ENCODE measurements at regions not wholly inside any gene's neighbourhood (a gene's known extent, or its start where the extent isn't known, plus 50 kb on each side); places are given as distances from the start of the nearest gene placed in this dataset.

DNA sequence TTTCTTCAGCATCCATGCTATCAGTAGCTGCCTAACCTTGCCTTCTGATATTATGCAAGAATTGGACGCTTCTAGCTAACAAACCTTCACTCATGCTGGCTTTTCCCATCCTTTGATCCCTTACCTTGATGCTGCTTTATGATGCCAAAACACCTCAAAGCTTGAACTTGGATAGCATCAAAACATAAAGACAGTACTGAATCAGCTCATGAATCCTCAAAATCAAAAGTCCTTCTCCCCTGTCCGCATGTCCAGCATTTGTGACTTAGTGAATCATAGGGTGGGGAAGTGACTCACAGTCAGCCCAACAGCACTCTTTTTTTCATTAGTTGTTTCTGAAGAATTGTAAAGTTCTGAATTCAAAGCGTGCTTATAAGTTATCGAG is 89.5 kb upstream of the PIK3CG start:
- no peak for DNase-seq (ENCODE audit: low read depth in 1 of 2, low spot score in 1 of 2)

DNA sequence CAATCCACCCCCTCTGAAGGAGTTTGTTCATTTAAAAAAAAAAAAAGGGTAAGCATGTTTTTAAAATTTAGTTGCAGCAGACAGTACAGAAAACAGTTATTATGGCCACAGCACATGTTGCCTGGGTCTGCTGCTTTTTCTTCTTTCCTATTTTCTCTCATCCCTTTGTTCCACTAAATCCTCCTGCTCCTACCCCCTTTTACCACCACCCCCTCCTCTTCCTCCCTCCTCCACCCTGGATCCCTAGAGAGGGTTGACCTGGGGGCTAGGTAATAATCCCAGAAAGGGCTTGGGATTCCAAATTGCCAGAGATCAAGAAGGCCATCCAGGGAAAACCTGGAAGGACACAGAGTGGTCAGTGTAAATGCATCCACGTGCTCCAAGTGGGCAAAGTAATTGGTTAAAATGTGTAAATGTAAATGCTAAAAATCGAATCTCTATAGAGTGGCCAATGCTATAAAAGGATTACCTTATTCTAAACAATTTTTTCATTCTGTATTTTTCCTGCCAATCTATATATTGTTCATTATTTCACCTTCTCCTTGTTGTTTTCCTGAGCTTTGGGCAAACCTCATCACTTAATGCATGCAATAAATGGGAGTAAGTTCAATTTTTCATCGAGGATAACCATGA is 89.0 kb upstream of the PIK3CG start:
- DNase-seq (ENCODE audit: low read depth in 1 of 2, low spot score in 1 of 2): no peak

DNA sequence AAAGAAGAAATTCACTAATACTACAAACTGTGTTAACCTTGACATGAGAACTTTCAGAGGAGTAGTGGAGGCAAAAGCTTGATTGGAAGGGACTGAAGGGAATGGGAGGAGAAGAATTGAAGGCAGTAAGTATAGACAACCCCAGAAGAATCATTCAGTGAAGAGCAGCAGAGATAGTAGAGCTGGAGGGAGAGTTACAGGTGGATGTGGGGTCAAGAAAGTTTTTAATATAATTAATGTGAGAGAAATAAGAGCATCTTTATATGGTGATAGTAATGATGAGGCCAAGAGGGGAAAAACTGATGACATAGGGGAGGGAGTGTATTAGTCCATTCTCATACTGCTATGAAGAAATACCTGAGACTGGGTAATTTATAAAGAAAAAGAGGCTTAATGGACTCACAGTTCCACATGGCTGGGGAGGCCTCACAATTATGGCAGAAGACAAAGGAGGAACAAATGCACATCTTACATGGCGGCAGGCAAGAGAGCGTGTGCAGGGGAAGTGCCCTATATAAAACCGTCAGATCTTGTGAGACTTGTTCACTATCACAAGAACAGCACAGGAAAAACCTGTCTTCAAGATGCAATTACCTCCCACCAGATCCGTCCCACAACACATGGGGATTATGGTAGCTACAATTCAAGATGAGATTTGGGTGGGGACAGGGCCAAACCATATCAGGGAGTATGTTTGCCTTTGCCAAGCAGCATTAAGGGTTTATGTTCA is 88.3 kb upstream of the PIK3CG start:
- DNase-seq (ENCODE audit: low read depth in 1 of 2, low spot score in 1 of 2): no peak

DNA sequence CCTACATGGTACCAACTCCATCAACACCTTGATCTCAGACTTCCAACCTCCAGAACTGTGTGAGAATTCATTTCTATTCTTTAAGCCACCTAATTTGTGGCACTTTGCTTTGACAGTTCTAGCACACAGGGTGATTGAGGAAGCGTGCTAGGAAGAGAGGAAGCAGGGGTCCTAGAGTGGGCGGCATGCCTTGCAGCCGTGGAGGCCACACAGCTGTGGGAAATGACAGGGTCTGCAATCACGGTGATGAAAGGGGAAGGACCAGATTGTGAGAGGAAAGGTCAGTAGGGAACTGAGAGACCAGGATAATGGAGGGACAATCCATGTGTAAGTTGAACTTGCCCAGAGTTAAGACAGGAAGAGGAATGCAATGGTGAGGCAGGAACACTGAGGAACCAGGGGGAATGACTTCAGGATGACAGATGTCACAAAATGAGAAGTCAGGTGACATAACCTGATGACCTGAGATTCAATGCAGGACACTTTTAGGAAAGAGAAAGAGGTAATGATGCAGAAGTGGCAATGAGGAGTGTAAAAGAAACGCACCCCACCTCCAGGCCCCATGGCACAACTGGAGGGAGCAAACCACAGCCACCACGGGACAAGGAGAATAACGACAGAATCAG is 87.3 kb upstream of the PIK3CG start:
- DNase-seq (ENCODE audit: low read depth in 1 of 2, low spot score in 1 of 2): no peak

DNA sequence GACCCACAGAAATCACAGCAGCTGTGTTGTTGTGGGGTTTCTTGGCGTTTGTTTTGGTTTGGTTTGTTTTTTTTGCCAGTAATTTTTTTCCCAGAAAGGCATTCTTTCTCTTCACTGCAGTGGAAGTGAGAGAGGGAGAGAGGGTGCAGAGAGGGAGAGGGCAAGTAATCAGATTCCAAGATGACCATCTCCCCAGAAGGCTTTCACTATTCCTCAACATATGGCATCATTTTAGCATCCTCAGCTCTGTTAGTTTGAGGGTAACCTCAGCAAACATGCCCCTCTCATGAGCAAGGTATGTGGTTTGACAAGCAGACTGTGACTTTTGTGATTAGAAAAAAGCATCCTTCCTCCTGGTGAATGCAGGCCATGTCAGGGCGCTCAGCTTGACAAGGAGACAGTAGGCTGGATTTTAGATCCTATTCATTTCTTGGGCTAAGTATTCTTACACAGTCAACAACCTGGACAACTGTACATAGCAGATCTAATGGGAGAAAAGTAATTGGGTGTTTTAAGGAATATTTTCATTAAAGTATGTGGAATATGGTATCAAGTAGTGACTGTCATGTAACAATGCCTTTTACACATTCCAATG is 86.3 kb upstream of the PIK3CG start:
- DNase-seq (ENCODE audit: low read depth in 1 of 2, low spot score in 1 of 2): no peak

DNA sequence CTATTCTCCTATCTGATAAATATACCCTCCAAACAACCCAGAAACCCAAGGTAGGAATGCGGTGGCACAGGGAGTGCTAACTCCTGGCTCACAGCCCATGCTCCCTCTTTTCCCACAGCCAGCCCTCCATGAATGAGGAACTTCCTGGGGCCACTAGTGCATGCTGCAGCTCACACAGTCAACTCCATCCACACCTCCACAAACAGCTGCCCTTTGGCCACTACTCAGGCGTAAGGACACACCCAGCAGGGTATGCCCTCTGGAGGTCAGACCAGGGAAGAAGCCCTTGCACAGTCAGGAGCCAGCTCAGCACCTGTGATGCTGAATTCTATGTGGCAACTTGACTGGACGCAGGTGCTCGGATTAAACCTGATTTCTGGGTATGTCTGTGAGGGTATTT is 85.2 kb upstream of the PIK3CG start:
- DNase-seq (ENCODE audit: low read depth in 1 of 2, low spot score in 1 of 2): no peak

DNA sequence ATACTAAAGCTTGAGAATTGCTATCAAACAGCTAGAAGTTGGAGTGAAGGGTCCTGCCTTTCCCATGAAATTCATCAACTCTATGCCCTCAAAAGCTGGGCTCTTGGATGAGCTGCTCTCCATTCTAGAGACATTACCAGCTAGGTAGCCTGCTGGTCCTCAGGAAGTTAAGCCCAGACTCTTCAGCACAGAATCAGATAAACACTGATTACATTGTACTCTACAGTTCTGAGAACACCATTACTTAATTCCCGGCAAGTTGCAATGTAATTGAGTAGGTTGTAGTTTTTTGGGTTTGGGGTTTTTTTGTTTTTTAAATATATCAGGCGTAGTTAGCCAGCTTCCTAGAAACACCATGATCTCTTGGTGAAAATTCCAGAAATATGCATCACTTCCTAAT is 84.1 kb upstream of the PIK3CG start:
- no peak for DNase-seq (ENCODE audit: low read depth in 1 of 2, low spot score in 1 of 2)

DNA sequence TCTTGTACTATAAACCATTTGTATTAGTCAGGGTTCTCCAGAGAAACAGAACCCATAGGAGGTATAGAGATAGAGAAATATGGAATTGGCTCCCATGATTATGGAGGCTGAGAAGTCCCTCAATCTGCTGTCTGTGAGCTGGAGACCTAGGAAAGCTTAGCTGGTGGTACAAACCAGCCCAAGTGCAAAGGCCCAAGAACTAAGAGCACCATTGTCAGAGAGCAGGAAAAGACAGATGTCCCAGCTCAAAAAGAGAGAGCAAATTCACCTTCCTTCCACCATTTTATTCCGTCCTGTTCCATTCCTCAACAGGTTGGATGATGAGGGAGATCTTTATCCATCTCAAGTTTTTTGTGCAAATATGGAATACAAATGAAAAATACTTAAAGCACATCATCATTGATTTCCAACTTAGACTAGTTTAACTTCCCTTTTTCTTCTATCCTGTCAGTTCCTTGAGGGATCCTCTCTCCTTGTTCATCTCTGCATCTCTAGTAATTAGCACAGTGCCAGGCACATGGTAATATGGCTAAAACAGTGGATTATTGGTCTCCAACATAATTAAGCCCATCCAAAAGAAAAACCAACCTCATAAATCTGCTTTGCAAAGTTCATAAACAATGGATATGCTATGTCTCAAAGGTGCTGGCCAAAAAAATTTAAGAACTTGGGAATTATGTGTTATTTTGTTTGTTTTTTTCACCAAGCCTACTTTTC is 83.1 kb upstream of the PIK3CG start:
- DNase-seq (ENCODE audit: low read depth in 1 of 2, low spot score in 1 of 2): no peak

DNA sequence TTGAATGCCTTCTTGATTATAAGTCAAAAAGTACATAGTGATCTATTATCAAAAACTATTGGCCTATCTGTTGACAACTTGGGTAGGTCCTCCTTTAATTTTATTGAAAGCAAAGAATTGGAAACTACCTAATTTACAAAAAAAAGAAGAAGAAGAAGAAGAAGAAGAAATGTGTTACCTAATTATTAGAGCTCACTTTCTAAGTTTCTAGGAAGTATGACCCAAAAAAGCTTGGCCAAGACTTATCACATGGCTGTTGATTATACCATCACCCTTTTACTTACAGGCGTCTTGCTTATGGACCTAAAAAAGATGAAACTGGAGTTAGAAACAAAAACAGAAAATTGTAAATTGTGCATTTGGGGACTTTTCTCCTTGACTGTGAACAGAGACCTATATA is 81.8 kb upstream of the PIK3CG start:
- no peak for DNase-seq (ENCODE audit: low read depth in 1 of 2, low spot score in 1 of 2)

DNA sequence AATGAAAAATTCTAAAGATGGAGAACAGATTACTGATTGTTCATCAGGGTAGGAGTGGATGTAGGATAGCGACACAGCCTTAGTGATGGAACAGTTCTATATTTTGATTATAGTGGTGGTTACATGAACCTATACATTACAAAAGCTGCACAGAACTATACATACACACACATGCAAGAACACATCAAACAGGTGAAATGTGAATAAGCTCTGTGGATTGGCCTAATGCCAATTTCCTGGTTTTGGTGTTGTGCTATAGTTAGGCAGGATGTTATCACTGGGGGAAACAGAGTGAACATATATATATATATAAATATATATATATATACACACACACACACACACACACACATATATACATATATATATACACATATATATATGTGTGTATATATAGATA is 76.4 kb upstream of the PIK3CG start:
- no peak for DNase-seq (ENCODE audit: low read depth in 1 of 2, low spot score in 1 of 2)

DNA sequence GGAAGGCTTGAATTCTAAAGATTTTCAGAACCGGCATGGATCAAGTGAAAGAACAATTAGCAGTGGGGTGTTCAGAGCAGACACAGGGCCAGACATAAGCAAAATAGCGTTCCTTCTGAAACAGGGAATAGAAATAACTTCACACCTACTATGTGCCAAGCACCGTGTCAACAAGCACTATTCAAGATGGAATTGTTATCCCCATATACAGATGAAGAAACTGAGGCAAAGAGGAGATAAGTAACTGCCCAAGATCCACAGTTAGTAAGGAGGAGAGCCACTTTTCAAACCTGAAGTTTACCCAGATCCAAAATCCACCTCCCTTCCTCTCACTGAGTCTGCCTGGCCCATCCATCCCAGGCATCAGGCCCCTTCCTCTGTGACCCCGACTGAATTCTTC is 73.6 kb upstream of the PIK3CG start:
- DNase-seq (ENCODE audit: low read depth in 1 of 2, low spot score in 1 of 2): no peak

DNA sequence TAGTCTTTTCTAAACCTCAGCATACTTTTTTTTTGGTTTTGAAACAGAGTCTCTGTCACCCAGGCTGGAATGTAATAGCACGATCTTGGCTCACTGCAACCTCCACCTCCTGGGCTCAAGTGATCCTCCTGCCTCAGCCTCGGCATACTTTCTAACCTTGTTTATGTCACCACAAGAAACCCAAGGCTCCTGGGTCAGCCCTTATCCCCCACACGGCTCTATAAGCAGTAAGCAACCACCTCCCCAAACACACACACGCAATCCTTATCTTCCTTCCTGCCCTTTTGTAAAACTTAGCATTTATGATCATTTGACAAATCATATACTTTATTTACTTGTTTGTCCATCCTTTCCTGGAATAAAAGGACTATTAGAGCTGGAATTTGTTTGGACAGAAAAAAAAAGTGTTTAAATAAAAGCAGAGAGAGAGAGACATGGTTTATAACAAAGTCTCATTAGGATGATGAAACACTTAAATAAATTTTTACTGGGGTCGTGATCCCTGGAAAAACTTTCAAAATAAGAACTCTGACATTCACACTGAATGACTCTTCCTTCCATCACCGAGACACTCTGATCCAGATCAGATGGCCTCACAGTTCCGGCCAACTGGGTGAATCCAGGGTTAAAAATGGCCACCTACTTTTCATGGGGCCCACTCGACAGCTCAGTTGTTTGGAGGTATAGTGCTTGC is 72.7 kb upstream of the PIK3CG start:
- DNase-seq (ENCODE audit: low read depth in 1 of 2, low spot score in 1 of 2): no peak

DNA sequence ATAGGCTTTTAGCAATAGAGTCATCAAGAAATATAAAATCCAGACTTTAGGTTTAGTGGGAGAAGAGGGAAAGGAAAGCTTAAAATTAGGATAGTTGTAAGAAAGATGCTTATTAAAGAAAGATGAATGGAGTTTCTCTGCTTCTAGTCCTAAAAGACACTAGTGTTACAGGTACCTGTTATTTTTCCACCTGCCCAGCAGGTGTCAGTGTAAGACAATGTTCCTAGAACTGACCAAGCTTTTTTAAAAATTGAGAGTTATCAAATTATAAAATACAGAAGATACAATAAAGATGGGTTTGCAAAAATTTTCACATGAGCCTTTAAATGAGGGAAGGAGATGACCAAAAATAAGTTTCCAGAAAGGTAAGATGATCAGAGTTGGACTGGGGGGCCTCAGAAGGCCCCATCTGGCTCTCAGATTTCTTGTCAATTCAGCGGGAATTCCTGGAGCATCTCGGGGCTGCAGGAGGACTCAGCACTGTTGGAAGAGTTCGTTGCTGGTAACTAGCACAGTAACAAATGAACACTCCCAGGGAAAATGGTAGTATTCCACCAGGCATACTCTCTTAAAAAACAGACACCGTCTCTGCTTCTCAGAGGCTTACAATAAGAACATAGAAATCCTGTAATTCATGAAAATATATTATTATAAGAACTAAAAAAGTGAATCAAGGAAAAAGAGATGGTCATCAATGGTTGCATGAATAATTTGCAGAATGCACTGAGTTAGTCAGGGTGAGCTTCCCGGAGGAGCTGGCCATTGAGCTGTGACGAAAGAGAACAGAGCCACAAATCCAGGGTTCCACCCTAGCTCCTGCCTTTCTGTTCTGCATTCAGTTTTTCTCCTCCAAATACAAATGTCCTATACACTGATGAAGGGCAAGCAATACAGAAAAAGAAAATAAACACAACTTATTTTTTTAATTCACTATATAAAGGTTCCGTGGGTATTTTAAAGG is 71.8 kb upstream of the PIK3CG start:
- DNase-seq (ENCODE audit: low read depth in 1 of 2, low spot score in 1 of 2): no peak

DNA sequence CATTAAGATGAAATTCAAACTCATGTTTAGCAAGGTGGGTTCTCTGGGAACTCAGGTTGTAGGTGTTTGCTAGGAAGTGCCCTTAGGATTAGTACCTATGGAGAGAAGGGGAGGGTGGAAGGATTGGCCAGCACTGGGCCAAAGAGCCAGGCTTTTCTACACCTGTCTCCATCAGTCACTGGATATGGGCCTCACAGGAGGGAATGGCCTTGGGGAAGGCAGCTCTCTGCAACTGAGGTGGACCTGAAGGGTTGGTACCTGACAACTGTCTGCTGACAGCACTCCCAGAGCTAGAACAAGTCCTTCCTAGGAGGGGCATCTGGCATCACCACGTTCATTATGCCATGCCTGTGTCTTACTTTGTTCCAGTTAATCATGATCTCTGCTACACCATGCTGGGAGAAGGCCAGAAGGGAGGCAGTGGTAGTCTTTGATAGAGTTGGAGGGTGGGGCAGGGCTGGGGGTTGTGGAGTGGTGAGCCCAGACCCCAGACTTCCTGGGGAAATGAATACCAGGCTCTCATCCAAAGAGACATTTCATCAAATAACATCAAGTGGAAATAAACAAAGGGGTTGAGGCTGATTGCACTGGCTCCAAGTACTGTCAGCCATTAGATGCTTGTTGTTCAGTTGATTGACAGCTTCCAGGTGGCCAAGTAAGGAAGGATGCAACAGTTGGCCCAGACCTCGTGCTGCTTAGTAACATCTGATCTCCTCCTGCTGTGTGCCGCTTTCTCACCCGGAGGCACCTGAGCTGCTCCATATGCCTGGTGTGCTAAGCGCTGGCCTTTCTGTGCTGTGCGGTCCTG is 70.6 kb upstream of the PIK3CG start:
- no peak for DNase-seq (ENCODE audit: low read depth in 1 of 2, low spot score in 1 of 2)

DNA sequence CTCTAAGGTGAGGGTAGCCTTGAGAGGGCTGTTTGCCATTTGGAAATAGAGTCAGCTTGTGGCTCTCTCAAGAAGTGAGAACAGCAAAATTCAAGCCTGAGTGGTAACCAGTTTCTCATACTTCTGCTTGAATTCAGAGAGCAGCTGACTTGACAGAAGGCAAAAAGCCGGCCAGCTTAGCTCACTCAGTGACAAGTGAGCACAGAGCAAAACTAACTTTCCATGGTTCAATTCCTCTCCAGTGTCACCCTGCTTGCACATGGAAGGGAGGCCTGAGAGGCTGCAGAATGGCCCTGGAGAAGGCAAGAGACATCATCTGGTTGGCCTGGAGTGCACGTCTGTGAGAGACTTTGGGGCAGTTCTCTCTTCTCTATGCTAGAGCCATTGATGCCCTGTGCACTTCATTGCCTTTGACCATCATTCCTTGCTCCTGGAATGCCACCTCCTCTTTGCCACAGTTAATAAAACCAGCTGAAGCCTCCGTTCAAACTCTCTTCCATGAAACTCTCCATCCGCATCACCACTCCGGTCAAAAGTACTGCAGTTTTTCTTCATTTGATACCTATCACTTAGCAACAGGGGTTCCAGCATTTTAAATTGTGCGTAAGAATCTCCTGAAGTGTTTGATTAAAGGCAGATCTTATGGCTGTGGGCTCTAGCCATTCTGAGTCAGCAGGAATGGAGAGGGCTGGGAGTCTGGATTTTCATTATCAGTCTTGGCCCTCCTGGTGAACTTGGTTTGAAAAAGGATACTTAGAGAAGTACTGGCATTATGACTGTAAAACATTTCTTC is 69.8 kb upstream of the PIK3CG start:
- DNase-seq (ENCODE audit: low read depth in 1 of 2, low spot score in 1 of 2): no peak

DNA sequence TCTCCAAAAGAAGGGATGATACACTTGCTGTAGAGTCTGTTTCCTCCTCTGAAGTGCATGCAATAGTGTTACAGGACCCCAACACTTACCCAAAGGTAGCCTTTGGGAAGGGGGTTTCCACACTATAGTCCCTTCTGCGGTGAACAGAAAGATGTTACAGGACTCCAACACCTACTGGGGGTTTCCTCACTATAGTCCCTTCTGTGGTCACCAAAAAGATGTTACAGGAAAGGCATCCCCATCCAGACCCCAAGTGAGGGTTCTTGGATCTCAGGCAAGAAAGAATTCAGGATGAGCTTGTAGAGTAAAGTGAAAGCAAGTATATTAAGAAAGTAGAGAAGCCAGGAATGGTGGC is 69.2 kb upstream of the PIK3CG start:
- no peak for DNase-seq (ENCODE audit: low read depth in 1 of 2, low spot score in 1 of 2)

DNA sequence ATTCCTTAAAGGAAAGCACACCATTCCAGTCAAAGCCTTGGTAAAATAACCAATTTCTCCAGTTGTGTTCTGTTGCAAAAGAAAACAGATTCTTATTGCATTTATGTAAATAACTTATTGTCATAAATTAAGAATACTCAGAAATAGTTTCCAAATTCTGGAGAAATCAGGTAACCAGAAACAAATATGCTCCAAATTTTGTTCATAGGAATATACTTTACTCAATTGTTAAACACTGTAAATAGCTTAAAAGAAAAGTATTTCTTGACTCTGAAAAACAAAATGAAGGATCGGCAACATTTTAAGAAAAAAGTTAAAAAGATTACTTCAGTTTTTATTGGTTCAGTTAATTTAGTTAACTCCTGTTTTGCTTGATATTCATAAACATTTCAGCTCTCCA is 67.1 kb upstream of the PIK3CG start:
- no peak for DNase-seq (ENCODE audit: low read depth in 1 of 2, low spot score in 1 of 2)

DNA sequence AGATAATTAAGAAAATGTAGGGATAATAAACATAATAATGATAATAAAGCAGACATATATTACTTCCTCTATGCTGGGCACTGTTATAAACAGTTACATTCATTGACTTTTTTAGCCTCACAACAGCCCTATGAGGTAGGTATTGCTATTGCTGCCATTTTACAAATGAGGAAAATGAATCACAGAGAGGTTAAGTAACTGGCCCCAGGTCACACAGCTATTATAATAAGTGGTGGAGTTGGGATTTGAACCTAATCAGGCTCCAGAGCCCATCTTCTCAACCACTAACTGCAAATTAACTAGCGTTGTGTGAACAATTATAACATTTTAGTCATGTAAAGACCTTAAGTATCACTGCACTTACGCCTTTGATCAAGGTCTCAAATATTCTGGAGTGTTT is 62.5 kb upstream of the PIK3CG start:
- no peak for DNase-seq (ENCODE audit: low read depth in 1 of 2, low spot score in 1 of 2)

Measured in stimulated activated CD4-positive, alpha-beta T cell treated with anti-CD3 and anti-CD28 coated beads, Interleukin-15, amount 100 ng/mL, for 1 hour (primary cell).